NCI-H446 (cell line): ENCODE measurements at regions not wholly inside any gene's neighbourhood (a gene's known extent, or its start where the extent isn't known, plus 50 kb on each side); places are given as distances from the start of the nearest gene placed in this dataset.

Experiments used
- DNase-seq, 2 experiments: peaks; one replicate each; lab custom pipeline; 2025; lab: John Stamatoyannopoulos, UW

GRCh38 chr3:72565593-72565992 lies 282.7 kb downstream of the SHQ1 start:
- no peak for DNase-seq

- DNase-seq = no peak
These were observed 284.4 kb downstream of the SHQ1 start for GRCh38 chr3:72563690-72564370.

- no peak for DNase-seq
These were observed 287.2 kb downstream of the SHQ1 start for GRCh38 chr3:72560846-72561675.

- no peak for DNase-seq
These were observed 288.9 kb downstream of the SHQ1 start for GRCh38 chr3:72559385-72559784.

- no peak for DNase-seq
These were observed 290.2 kb downstream of the SHQ1 start for GRCh38 chr3:72558001-72558400.

GRCh38 chr3:72555714-72556113 lies 292.5 kb downstream of the SHQ1 start:
- DNase-seq = no peak

GRCh38 chr3:72554689-72555088 lies 293.6 kb downstream of the SHQ1 start:
- DNase-seq = no peak

- DNase-seq = no peak
These were observed 294.9 kb downstream of the SHQ1 start for GRCh38 chr3:72553298-72553697.

- DNase-seq = no peak
These were observed 297.5 kb downstream of the SHQ1 start for GRCh38 chr3:72550582-72551262.

GRCh38 chr3:72549761-72550581 lies 298.3 kb downstream of the SHQ1 start:
- DNase-seq = peak; percentile 6 to 48

- no peak for DNase-seq
These were observed 299.3 kb downstream of the SHQ1 start for GRCh38 chr3:72548981-72549380.

GRCh38 chr3:72548461-72548860 lies 299.8 kb downstream of the SHQ1 start:
- no peak for DNase-seq

- DNase-seq = no peak
These were observed 301.1 kb downstream of the SHQ1 start for GRCh38 chr3:72547183-72547582.

GRCh38 chr3:72544239-72544638 lies 304.0 kb downstream of the SHQ1 start:
- DNase-seq = no peak

- DNase-seq = no peak
These were observed 305.0 kb downstream of the SHQ1 start for GRCh38 chr3:72543246-72543645.

- DNase-seq = no peak
These were observed 305.5 kb downstream of the SHQ1 start for GRCh38 chr3:72542781-72543180.

- no peak for DNase-seq
These were observed 308.4 kb downstream of the SHQ1 start for GRCh38 chr3:72539856-72540255.

- no peak for DNase-seq
These were observed 310.0 kb downstream of the SHQ1 start for GRCh38 chr3:72538070-72538745.

- no peak for DNase-seq
These were observed 310.8 kb downstream of the SHQ1 start for GRCh38 chr3:72537448-72537847.

- DNase-seq = no peak
These were observed 311.4 kb downstream of the SHQ1 start for GRCh38 chr3:72536878-72537267.

- DNase-seq = no peak
These were observed 311.9 kb downstream of the SHQ1 start for GRCh38 chr3:72536206-72536877.
